GM21447 (cell line): ENCODE measurements at regions not wholly inside any gene's neighbourhood (a gene's known extent, or its start where the extent isn't known, plus 50 kb on each side); places are given as distances from the start of the nearest gene placed in this dataset.

Source experiments
- ATAC-seq: cut with Tn5 transposase; IDR thresholded peaks from one replicate; pipeline ENCODE4 v1.9.1; 2021; ENCODE audit not compliant: unreplicated experiment

DNA sequence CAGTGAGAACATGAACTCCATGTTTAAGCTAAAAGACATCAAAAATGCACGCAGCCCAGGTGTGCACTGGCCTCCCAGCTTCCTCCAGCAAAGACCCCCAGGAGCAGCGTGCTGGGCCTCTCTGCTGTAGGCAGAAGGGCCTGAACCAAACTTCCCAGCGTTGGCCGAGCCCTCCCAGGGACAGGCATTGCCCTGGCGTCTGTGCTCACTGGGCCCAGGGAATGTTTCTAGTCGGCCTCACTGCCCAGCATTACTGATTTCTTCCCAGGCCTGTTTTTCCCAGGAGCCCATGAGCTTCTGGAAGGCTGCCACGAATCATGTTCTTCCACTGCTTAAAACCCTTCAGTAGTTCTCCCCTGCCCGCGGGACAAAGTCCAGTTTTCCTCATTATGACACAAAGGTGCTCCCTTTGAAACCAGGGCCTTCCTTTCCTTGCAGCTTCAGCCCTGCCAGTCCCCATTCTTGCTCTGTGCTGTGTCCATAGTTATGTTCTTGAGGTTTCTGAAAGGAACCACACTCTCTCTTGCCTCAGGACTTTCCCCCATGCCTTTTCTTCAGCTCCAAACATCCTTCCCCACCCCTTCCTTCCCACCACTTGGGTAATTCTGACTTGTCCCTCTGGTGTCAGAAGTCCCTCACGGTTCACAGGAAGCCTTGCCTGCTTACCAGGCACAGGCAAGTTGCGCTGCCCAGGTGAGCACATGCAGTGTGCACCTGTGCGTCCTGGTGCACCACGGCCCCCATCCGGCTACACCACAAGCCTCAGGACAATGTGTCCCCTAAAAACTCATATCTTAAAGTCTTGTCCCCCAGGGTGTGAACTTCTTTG, 93.4 kb upstream of the ENPP6 start:
- ATAC-seq, result no peak

- no peak for ATAC-seq
Measured at GRCh38 chr4:184310171-184310567, 92.5 kb upstream of the ENPP6 start.

DNA sequence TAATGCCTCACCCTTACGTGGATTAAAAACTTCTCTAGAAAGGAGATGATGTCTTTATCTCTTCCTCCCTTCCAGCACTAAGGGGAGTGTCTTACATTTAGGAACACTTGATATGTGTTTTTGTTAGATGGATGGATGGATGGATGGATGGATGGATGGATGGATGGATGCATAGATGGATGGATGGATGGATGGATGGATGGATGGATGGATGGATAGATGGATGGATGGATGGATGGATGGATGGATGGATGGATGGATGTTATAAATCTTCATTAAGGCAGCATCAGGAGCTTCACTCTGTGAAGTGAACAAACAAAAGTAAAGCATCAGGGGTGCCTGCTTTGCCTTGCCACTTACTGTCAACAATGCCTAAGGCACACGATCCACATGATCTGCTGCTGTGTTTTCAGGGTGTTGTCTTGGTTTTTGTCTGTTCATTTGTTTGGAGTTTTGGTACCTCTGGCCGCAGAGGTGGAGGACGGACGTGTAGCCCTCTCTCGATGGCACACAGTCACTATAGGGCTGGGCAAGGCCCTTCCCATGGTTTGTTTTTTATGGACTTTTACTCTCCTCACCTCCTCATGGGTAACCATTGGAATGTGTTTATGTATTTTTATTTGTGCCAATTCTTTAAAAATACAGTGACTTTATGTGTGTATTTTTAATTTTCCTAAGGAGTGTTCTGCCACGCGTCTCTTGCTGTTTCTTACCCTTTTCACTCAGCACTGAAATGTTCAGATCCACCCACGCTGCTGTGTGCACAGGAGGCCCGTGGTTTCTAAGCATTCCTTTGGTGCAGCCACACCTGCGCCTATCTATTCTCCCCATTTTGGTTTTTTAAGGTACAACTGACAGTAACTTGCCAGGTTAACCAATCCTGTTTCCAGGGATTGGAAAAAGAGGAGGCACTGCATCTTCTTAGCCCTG, 91.8 kb upstream of the ENPP6 start:
- ATAC-seq, result no peak

GRCh38 chr4:184306949-184307348, 89.3 kb upstream of the ENPP6 start:
- no peak for ATAC-seq

GRCh38 chr4:184306470-184306869, 88.8 kb upstream of the ENPP6 start:
- no peak for ATAC-seq

- no peak for ATAC-seq
Measured at GRCh38 chr4:184300816-184301215, 83.1 kb upstream of the ENPP6 start.

DNA sequence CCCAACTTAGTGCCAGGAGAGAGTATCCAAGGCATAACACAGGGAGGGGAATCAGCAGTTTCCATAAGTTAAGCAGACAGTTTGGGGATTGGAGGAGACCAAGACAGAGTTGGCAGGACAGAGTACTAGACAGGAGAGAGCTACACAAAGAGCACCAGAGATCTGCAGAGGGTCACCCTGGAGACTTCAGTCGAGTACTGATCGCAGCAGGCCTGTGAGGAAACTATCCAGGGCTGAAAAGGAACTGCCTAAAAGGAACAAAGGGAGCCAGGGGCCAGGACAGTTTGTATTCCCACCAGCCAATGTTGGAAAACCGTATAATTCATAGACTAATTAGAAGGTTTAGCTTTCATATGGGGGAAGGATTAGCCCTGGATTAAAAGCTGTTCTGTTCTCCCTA, 80.6 kb upstream of the ENPP6 start:
- ATAC-seq, result no peak

DNA sequence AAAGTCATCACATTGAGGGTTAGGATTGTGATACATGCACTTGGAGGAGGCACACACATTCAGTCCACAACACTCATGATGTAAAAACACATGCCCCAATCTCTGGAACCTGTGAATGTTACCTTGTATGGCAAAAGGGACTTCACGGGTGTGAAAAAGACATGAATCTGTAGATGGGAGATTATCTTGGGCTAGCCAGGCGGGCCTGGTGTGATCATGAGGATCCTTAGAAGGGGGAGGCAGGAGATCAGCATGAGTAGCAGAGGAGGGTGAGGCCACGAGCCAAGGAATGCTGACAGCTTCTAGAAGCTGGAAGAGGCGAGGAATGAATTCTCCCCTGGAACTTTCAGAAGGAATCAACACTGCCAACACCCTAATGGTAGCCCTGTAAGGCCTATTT, 77.5 kb upstream of the ENPP6 start:
- ATAC-seq, result no peak

DNA sequence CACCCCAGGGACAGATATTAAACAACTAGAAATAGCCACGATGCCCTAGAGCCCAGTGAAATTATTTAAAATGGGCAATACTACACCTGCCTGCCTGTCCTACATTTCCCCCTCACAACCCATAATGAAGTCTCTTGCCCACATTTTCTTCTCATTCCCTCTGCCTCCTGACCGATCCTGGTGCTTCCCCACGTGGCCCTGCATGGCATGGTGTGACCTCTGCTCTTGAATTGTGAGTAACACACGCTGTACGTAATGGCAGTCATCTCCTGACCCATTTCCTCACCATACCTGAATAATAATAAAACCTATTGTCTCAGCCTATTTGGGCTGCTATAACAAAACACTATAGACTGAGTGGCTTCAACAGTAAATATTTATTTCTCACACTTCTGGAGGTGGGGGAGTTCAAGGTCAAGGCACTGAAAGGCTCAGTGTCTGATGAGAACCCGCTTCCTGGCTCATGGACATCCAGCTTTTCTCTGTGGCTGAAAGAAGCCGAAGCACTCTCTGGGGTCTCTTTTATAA, 77.0 kb upstream of the ENPP6 start:
- ATAC-seq, result no peak

- no peak for ATAC-seq
Measured at GRCh38 chr4:184293552-184293951, 75.9 kb upstream of the ENPP6 start.

DNA sequence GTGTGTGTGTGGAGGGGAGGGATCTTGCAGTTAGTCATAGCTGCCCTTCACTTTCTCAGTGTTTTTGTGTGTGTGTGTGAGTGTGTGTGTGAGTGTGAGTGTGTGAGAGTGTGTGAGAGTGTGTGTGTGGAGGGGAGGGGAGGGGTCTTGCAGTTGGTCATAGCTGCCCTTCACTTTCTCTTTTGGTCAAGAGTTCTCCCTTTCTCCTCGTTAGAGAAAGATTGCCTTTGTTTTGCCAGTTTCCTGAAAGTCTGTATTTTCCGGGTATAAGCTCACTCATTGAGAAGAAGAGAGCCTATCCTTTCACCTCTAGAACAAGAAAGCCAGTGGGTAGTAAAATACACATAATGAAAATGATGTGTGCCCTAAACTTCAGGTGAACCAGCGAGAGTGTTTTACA, 75.2 kb upstream of the ENPP6 start:
- ATAC-seq, result no peak

DNA sequence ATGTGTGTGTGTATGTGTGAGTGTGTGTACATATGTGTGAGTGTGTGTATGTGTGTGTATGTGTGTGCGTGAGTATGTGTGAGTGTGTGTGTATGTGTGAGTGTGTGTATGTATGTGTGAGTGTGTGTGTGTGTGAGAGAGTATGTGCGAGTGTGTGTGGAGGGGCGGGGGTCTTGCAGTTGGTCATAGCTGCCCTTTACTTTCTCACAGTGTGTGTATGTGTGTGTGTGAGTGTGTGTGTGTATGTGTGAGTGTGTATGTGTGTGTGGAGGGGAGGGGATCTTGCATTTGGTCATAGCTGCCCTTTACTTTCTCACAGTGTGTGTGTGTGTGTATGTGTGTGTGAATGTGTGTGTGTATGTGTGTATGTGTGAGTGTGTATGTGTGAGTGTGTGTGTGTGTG, 74.8 kb upstream of the ENPP6 start:
- ATAC-seq, result no peak

DNA sequence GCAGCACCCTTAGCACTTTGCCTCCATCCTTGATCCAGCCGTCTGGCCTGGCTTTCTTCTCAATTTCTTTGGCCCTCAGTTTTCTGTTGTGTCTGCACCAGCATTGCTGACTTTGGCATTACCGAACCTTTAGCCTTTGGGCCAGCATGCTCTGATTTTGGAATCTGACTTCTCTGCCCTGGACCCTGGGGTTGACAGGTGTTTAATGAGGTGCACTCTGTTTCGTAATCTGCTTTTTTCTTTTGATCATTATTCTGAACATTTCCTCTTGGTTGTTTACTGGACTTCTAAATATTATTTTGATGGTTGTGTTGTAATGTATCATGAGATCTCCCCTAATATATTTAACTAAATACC, 71.5 kb upstream of the ENPP6 start:
- ATAC-seq, result no peak

GRCh38 chr4:184288451-184289178, 70.9 kb upstream of the ENPP6 start:
- ATAC-seq, result peak; percentile 57

DNA sequence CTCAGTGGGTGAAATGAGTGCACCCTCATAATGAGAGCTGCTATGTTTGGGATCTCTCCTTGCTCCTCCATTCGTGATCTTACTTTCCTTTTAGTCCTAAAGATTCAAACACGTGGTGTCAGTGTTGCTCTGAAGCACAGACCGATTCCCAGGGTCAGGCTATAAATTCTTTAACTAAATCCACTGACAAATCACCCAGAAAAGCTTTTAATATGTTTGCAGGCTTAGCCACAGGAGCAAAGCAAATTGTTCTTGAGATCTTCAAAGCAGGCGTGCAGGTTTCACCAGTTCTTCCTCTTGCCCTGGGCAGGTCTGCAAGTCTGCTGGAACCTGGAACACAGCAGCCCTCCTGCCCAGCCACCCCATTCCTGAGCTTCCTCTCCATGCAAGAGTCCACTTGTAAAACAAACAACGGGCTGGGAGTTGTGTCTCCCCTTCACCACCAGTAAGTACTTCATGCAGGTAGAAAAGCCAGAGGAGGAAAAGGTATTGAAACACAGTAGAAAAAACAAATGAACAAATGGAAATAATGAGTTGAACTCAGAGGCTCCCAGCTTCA, 70.1 kb upstream of the ENPP6 start:
- ATAC-seq, result no peak

DNA sequence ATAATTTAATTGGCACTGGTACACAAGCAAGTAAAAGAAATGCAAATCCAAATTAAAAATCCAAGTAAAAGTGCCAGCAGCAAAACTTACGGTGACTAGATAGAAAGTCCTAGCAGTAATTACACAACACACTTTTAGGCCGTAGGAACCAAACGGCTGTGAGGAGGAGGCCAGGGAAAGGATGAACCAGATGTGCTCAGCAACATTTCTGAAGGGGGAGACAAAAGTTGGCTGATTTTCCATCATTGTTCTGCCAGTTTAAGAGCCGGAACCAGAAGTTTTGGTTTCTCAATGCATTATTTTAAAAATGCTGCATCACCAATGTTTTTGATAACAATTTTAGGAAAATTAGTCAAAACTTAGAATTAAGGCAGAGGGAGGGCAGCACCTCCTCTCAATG, 68.7 kb upstream of the ENPP6 start:
- no peak for ATAC-seq

- no peak for ATAC-seq
Measured at GRCh38 chr4:184284742-184285141, 67.1 kb upstream of the ENPP6 start.

GRCh38 chr4:184284336-184284690, 66.6 kb upstream of the ENPP6 start:
- no peak for ATAC-seq

DNA sequence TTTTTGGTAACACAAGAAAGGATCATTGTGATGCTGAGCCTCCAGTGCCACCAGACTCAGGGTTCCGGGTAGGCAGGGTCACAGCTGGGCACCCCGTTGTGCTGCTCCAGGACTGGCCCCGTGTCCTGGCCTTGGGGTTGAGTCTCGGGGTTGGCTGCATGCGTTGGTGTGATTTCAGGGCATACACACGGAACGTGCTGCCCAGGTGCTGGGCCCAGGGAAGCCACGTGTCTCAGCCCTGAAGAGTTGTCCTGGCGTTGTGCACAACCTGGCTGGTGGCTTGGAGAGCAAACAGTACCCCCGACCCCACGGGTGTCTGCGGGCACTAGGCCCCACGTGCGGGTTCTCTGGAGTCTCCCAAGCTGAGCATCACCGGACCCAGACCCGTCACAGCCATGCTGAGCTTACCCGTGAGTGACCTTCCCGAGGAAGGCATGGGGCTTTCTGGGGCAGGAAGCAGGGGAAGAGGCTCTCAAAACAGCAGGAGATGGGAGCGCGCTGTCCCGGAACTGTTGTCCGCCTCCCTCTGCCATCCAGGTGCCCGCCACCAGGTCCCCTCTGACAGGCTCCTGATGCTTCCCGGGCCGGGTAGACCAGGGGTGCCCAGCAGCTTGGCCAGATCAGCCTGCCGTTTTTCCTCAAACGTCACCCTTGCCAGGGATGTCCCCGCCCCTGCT, 66.1 kb upstream of the ENPP6 start:
- ATAC-seq, result no peak

DNA sequence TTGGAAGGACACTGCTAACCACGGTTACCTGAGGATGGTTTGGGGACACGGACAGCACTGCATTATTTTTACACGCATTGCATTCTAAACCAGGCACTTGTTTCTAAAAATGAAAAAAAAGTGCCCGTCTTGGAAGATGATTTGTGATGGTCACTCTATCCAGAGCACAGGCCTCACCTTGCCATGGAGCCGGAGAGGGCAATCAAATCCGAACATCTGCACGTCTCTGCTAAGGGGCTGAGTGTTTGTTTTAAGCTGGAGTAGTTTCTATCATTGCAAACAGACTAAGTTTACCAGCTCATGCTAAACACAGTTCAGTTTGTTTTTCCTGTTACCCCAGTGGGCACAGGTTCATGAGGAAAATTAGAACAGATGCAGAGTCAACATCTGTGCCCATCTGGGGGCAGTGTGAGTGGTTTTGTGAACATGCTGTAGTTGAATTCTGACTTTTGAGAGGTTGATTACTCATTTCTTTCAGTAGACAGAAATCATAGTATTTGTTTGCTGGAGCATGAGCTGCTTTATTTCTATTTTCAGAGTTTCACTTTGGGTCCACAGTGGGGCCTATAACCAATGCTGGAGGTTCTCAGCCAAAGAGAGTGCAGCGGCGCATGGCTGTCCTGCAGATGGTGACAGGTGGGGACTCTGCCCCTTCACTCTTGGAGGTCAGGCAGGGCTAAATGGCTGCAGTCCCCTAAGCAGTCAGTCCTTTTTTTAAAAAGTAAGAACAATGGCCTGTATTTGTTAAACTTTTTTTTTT, 65.4 kb upstream of the ENPP6 start:
- ATAC-seq, result peak; percentile 54
